Lower leg skin (tissue), 3 donors: ENCODE measurements at regions not wholly inside any gene's neighbourhood (a gene's known extent, or its start where the extent isn't known, plus 50 kb on each side); places are given as distances from the start of the nearest gene placed in this dataset.

ENCODE experiments used
- POLR2A ChIP-seq, 2 donors: fragments of 450-650 bp; IDR thresholded peaks; one replicate each; pipeline ENCODE4 v1.6.1; 2016 to 2017; ENCODE audit warnings: antibody characterized with exemption in 2 of 2, mild to moderate bottlenecking in 1 of 2, moderate library complexity in 1 of 2
- TF ChIP-seq, protein P1 (sequence below), 3 donors: fragments of 450-650 bp; IDR thresholded peaks; one replicate each; pipeline ENCODE4 v1.5.1; 2016; ENCODE audit warnings: antibody characterized with exemption in 3 of 3, mild to moderate bottlenecking in 3 of 3, moderate library complexity in 2 of 3

DNA sequence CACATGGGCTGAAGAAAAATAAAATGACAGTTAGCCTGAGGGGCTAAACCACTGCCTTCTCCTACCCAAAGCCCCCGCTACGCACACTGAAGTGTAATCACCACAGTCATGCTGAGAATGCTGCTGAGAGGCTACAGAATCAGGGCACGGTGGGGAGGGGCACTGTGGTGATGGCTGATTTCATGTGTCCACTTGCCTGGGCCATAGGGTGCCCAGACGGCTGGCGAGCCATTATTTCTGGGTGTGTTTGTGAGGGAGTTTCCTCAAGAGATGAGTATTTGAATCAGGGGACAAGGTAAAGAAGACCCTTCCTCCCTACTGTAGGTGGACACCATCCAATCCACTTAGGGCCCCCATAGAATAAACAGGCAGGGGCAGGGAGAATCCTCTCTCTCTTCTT, 1313.2 kb downstream of the TBC1D22A start:
- TF ChIP-seq, protein P1, sequence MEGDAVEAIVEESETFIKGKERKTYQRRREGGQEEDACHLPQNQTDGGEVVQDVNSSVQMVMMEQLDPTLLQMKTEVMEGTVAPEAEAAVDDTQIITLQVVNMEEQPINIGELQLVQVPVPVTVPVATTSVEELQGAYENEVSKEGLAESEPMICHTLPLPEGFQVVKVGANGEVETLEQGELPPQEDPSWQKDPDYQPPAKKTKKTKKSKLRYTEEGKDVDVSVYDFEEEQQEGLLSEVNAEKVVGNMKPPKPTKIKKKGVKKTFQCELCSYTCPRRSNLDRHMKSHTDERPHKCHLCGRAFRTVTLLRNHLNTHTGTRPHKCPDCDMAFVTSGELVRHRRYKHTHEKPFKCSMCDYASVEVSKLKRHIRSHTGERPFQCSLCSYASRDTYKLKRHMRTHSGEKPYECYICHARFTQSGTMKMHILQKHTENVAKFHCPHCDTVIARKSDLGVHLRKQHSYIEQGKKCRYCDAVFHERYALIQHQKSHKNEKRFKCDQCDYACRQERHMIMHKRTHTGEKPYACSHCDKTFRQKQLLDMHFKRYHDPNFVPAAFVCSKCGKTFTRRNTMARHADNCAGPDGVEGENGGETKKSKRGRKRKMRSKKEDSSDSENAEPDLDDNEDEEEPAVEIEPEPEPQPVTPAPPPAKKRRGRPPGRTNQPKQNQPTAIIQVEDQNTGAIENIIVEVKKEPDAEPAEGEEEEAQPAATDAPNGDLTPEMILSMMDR (IDR thresholded peaks at IDR 0.05) = no peak
- no peak for TF ChIP-seq POLR2A (IDR thresholded peaks at IDR 0.05)
